ENCODE measurements at regions not wholly inside any gene's neighbourhood (a gene's known extent, or its start where the extent isn't known, plus 50 kb on each side); places are given as distances from the start of the nearest gene placed in this dataset.
"Not testable (repeated sequence)": the region's sequence is repeated elsewhere in the genome, so short reads cannot be mapped to it uniquely, and the experiment has no call there.

GRCh38 chr10:27312854-27313253 lies 72.3 kb upstream of the ACBD5 start:
- Histone ChIP-seq H3K27me3 (ENCODE audit: insufficient read depth, low read depth) (no peaks in the 10 kb centered on the region), H2AFZ (ENCODE audit: low read depth) (no peak overlapping the region)

GRCh38 chr10:27311809-27312208 lies 71.2 kb upstream of the ACBD5 start:
- H3K4me3 ChIP-seq (IDR thresholded peaks at IDR 0.05; ENCODE audit: insufficient read depth, low read depth, low read length); H2AFZ ChIP-seq (ENCODE audit: low read depth); H3K4me2 ChIP-seq; H3K36me3 ChIP-seq (ENCODE audit: insufficient read depth); H3K9ac ChIP-seq; H3K27me3 ChIP-seq (ENCODE audit: insufficient read depth, low read depth); H3K27ac ChIP-seq; H3K4me1 ChIP-seq (ENCODE audit: low read depth, poor library complexity, severe bottlenecking); H3K79me2 ChIP-seq (ENCODE audit: insufficient read depth, low read depth); H4K20me1 ChIP-seq (ENCODE audit: insufficient read depth): not testable (repeated sequence)

More at GRCh38 chr10:27312854-27313253, 72.3 kb upstream of the ACBD5 start:
- Histone ChIP-seq H3K36me3 (ENCODE audit: insufficient read depth) (no peaks in the 10 kb centered on the region), H3K79me2 (ENCODE audit: insufficient read depth, low read depth) (no peaks in the 10 kb centered on the region), H3K27ac (no peak overlapping the region), H3K4me1 (ENCODE audit: low read depth, poor library complexity, severe bottlenecking) (no peaks in the 10 kb centered on the region), H4K20me1 (ENCODE audit: insufficient read depth) (no peaks in the 10 kb centered on the region), H3K4me2 (no peak overlapping the region), H3K9ac (no peak overlapping the region), H3K4me3 (IDR thresholded peaks at IDR 0.05; ENCODE audit: insufficient read depth, low read depth, low read length) (no peak overlapping the region)
- no peak for TF ChIP-seq CTCF (conservative IDR thresholded peaks at IDR 0.05; ENCODE audit: low read depth, low read length)

GRCh38 chr10:27298522-27298850 lies 57.9 kb upstream of the ACBD5 start:
- H3K27ac ChIP-seq; H3K4me3 ChIP-seq (IDR thresholded peaks at IDR 0.05; ENCODE audit: insufficient read depth, low read depth, low read length); H3K27me3 ChIP-seq (ENCODE audit: insufficient read depth, low read depth); H4K20me1 ChIP-seq (ENCODE audit: insufficient read depth); H3K9ac ChIP-seq; H3K4me1 ChIP-seq (ENCODE audit: low read depth, poor library complexity, severe bottlenecking); H2AFZ ChIP-seq (ENCODE audit: low read depth); H3K79me2 ChIP-seq (ENCODE audit: insufficient read depth, low read depth); H3K36me3 ChIP-seq (ENCODE audit: insufficient read depth); H3K4me2 ChIP-seq: not testable (repeated sequence)

GRCh38 chr10:27297844-27298521 lies 57.4 kb upstream of the ACBD5 start:
- Histone ChIP-seq H2AFZ (ENCODE audit: low read depth) (no peak overlapping the region), H3K4me3 (IDR thresholded peaks at IDR 0.05; ENCODE audit: insufficient read depth, low read depth, low read length) (no peak overlapping the region), H3K4me1 (ENCODE audit: low read depth, poor library complexity, severe bottlenecking) (no peaks in the 10 kb centered on the region), H3K36me3 (ENCODE audit: insufficient read depth) (no peaks in the 10 kb centered on the region), H3K4me2 (no peak overlapping the region), H3K27me3 (ENCODE audit: insufficient read depth, low read depth) (no peaks in the 10 kb centered on the region), H4K20me1 (ENCODE audit: insufficient read depth) (no peaks in the 10 kb centered on the region), H3K27ac (no peak overlapping the region), H3K9ac (no peak overlapping the region), H3K79me2 (ENCODE audit: insufficient read depth, low read depth) (no peaks in the 10 kb centered on the region)
- no peak for TF ChIP-seq CTCF (conservative IDR thresholded peaks at IDR 0.05; ENCODE audit: low read depth, low read length)

- not testable (repeated sequence) for H3K4me3 ChIP-seq (IDR thresholded peaks at IDR 0.05; ENCODE audit: insufficient read depth, low read depth, low read length); H3K4me2 ChIP-seq; H3K79me2 ChIP-seq (ENCODE audit: insufficient read depth, low read depth); H3K9ac ChIP-seq; H3K4me1 ChIP-seq (ENCODE audit: low read depth, poor library complexity, severe bottlenecking); H3K27me3 ChIP-seq (ENCODE audit: insufficient read depth, low read depth); H4K20me1 ChIP-seq (ENCODE audit: insufficient read depth); H3K36me3 ChIP-seq (ENCODE audit: insufficient read depth); H3K27ac ChIP-seq; H2AFZ ChIP-seq (ENCODE audit: low read depth)
These were observed 55.7 kb upstream of the ACBD5 start for GRCh38 chr10:27296285-27296684.

- Histone ChIP-seq H3K4me2 (peak overlapping the region; percentile 25; the same call in 1 of the 2 replicates), H2AFZ (ENCODE audit: low read depth) (peak overlapping the region; percentile 51)
- not testable (repeated sequence) for H3K36me3 ChIP-seq (ENCODE audit: insufficient read depth); H3K4me3 ChIP-seq (IDR thresholded peaks at IDR 0.05; ENCODE audit: insufficient read depth, low read depth, low read length); H3K27me3 ChIP-seq (ENCODE audit: insufficient read depth, low read depth); H3K27ac ChIP-seq; H3K9ac ChIP-seq; H3K4me1 ChIP-seq (ENCODE audit: low read depth, poor library complexity, severe bottlenecking); H4K20me1 ChIP-seq (ENCODE audit: insufficient read depth); H3K79me2 ChIP-seq (ENCODE audit: insufficient read depth, low read depth)
These were observed 50.8 kb upstream of the ACBD5 start for GRCh38 chr10:27291253-27291895.
